SU-DHL-6 (cell line): ENCODE measurements at regions not wholly inside any gene's neighbourhood (a gene's known extent, or its start where the extent isn't known, plus 50 kb on each side); places are given as distances from the start of the nearest gene placed in this dataset.

Experiments
- H2AFZ ChIP-seq: fragments of 200-600 bp; sonication (generic); 2 replicates; pipeline ENCODE4 v1.6.1; 2014; ENCODE audit warnings: low read depth, mild to moderate bottlenecking, moderate library complexity, mixed read lengths, antibody characterized with exemption, low read length; ENCODE audit not compliant: severe bottlenecking
- H3F3A ChIP-seq: fragments of 200-600 bp; shearing (Covaris generic); 2 replicates; pipeline ENCODE4 v1.6.0; 2016; ENCODE audit warnings: antibody characterized with exemption, mild to moderate bottlenecking; ENCODE audit not compliant: insufficient read depth
- H3K27ac ChIP-seq: fragments of 200-600 bp; sonication (generic); 2 replicates; pipeline ENCODE4 v1.5.1; 2016; ENCODE audit warnings: low read depth, mild to moderate bottlenecking, low read length, moderate library complexity, mixed read lengths
- H3K27me3 ChIP-seq: fragments of 200-600 bp; sonication (generic), shearing (Covaris generic); 2 replicates; pipeline ENCODE4 v1.6.0; 2014; ENCODE audit warnings: mild to moderate bottlenecking, low read length
- H3K36me3 ChIP-seq: fragments of 200-600 bp; sonication (generic); 2 replicates; pipeline ENCODE4 v1.6.1; 2014; ENCODE audit warnings: mild to moderate bottlenecking, low read length, mixed read lengths
- H3K4me2 ChIP-seq: fragments of 300-600, 200-600 bp; shearing (Covaris generic), sonication (generic); 2 replicates; pipeline ENCODE4 v1.6.0; 2014; ENCODE audit warnings: low read length, low read depth, mild to moderate bottlenecking; ENCODE audit not compliant: poor library complexity, severe bottlenecking
- H3K4me3 ChIP-seq: fragments of 200-600 bp; sonication (generic); 2 replicates; pipeline ENCODE4 v1.5.1; 2014; ENCODE audit warnings: antibody characterized with exemption, low read length, mild to moderate bottlenecking, mixed read lengths; ENCODE audit not compliant: insufficient read depth, poor library complexity, severe bottlenecking
- H3K79me2 ChIP-seq: fragments of 200-600 bp; sonication (generic); 2 replicates; pipeline ENCODE4 v1.6.1; 2014; ENCODE audit warnings: mild to moderate bottlenecking, low read length, moderate library complexity; ENCODE audit not compliant: insufficient read depth
- H3K9ac ChIP-seq: fragments of 200-600 bp; sonication (generic); 2 replicates; pipeline ENCODE4 v1.7.0; 2014; ENCODE audit warnings: mild to moderate bottlenecking, low read length
- H3K9me2 ChIP-seq: fragments of 200-600 bp; sonication (generic); replicated peaks from 2 replicates; pipeline ENCODE4 v1.6.1; 2014; ENCODE audit warnings: low read length; ENCODE audit not compliant: insufficient read depth
- H3K9me3 ChIP-seq: fragments of 200-600 bp; sonication (generic); 2 replicates; pipeline ENCODE4 v1.6.1; 2014; ENCODE audit warnings: low read length, mixed read lengths; ENCODE audit not compliant: insufficient read depth
- H4K20me1 ChIP-seq: fragments of 200-600 bp; sonication (generic); 2 replicates; pipeline ENCODE4 v1.6.1; 2014; ENCODE audit warnings: low read depth, mild to moderate bottlenecking, antibody characterized with exemption, low read length, moderate library complexity, mixed read lengths
- CTCF ChIP-seq: fragments of 200-600 bp; sonication (generic); IDR thresholded peaks from one replicate; pipeline ENCODE4 v1.5.1; 2017; ENCODE audit warnings: antibody characterized with exemption, mild to moderate bottlenecking, low read length, moderate library complexity; ENCODE audit not compliant: insufficient read depth, poor library complexity, severe bottlenecking
- EZH2phosphoT487 ChIP-seq: fragments of 200-600 bp; sonication (generic), shearing (Covaris generic); conservative IDR thresholded peaks from 2 replicates; pipeline ENCODE4 v1.6.1; 2018; ENCODE audit warnings: mild to moderate bottlenecking, antibody characterized with exemption, low read length, moderate library complexity, mixed read lengths

- Histone ChIP-seq H3K27me3 (no peaks in the 10 kb centered on the region), H4K20me1 (no peaks in the 10 kb centered on the region), H3K4me3 (no peak overlapping the region), H3K79me2 (no peaks in the 10 kb centered on the region), H3K9me3 (no peaks in the 10 kb centered on the region), H3K4me2 (no peak overlapping the region), H3K9me2 (no peaks in the 10 kb centered on the region), H3K27ac (no peak overlapping the region), H3K36me3 (no peaks in the 10 kb centered on the region), H3F3A (no peaks in the 10 kb centered on the region), H3K9ac (no peak overlapping the region), H2AFZ (no peak overlapping the region)
- no peak for TF ChIP-seq EZH2phosphoT487
- TF ChIP-seq CTCF = no peak
These were observed 324.0 kb downstream of the TLR4 start for GRCh38 chr9:118028225-118028624.

DNA sequence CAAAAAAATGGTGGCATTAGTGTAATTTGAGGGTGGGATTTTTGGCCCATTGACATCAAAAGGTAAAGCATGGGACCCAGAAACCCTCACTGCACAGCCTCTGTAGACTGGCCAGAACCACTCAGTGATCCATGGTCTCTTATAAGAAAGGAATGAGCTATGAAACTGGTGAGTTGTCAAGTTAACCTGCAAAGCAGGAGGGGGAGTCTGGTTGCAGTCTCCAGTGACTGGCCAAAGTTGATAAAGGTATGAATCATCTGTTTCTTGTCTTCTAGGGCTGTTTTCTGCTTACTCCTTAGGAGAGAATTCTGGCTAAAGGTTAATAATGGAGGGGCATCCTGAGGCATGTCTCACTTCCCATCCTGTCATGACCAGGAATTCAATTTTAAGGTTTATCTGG is 325.2 kb downstream of the TLR4 start:
- H3K9ac ChIP-seq = no peak overlapping the region
- H3F3A ChIP-seq = no peaks in the 10 kb centered on the region
- no peak overlapping the region for H3K27ac ChIP-seq
- H3K9me3 ChIP-seq = no peaks in the 10 kb centered on the region
- no peak overlapping the region for H2AFZ ChIP-seq
- no peaks in the 10 kb centered on the region for H3K79me2 ChIP-seq
- no peaks in the 10 kb centered on the region for H3K9me2 ChIP-seq
- TF ChIP-seq EZH2phosphoT487 = no peak
- no peak for TF ChIP-seq CTCF
- H4K20me1 ChIP-seq = no peaks in the 10 kb centered on the region
- H3K4me3 ChIP-seq = no peak overlapping the region
- H3K4me2 ChIP-seq = no peak overlapping the region
- no peaks in the 10 kb centered on the region for H3K27me3 ChIP-seq
- no peaks in the 10 kb centered on the region for H3K36me3 ChIP-seq

- Histone ChIP-seq H3K27ac (no peak overlapping the region), H3K4me2 (no peak overlapping the region), H3K9ac (no peak overlapping the region), H3F3A (no peaks in the 10 kb centered on the region), H3K36me3 (no peaks in the 10 kb centered on the region), H3K79me2 (no peaks in the 10 kb centered on the region), H3K9me2 (no peaks in the 10 kb centered on the region), H4K20me1 (no peaks in the 10 kb centered on the region), H3K27me3 (no peaks in the 10 kb centered on the region), H3K9me3 (no peaks in the 10 kb centered on the region), H3K4me3 (no peak overlapping the region), H2AFZ (no peak overlapping the region)
- TF ChIP-seq CTCF (no peak), EZH2phosphoT487 (no peak)
These were observed 330.5 kb downstream of the TLR4 start for GRCh38 chr9:118034701-118035100.

GRCh38 chr9:118038713-118039112 is 334.5 kb downstream of the TLR4 start:
- H3K4me2 ChIP-seq = no peak overlapping the region
- H4K20me1 ChIP-seq = no peaks in the 10 kb centered on the region
- no peak overlapping the region for H3K9ac ChIP-seq
- no peaks in the 10 kb centered on the region for H3K9me3 ChIP-seq
- no peak overlapping the region for H2AFZ ChIP-seq
- H3K79me2 ChIP-seq = no peaks in the 10 kb centered on the region
- H3K27me3 ChIP-seq = no peaks in the 10 kb centered on the region
- no peaks in the 10 kb centered on the region for H3K36me3 ChIP-seq
- no peak overlapping the region for H3K27ac ChIP-seq
- H3K9me2 ChIP-seq = no peaks in the 10 kb centered on the region
- TF ChIP-seq CTCF = no peak
- TF ChIP-seq EZH2phosphoT487 = no peak
- no peak overlapping the region for H3K4me3 ChIP-seq
- no peaks in the 10 kb centered on the region for H3F3A ChIP-seq
